ENCODE measurements at regions not wholly inside any gene's neighbourhood (a gene's known extent, or its start where the extent isn't known, plus 50 kb on each side); places are given as distances from the start of the nearest gene placed in this dataset.
"Not testable (repeated sequence)": the region's sequence is repeated elsewhere in the genome, so short reads cannot be mapped to it uniquely, and the experiment has no call there.

DNA sequence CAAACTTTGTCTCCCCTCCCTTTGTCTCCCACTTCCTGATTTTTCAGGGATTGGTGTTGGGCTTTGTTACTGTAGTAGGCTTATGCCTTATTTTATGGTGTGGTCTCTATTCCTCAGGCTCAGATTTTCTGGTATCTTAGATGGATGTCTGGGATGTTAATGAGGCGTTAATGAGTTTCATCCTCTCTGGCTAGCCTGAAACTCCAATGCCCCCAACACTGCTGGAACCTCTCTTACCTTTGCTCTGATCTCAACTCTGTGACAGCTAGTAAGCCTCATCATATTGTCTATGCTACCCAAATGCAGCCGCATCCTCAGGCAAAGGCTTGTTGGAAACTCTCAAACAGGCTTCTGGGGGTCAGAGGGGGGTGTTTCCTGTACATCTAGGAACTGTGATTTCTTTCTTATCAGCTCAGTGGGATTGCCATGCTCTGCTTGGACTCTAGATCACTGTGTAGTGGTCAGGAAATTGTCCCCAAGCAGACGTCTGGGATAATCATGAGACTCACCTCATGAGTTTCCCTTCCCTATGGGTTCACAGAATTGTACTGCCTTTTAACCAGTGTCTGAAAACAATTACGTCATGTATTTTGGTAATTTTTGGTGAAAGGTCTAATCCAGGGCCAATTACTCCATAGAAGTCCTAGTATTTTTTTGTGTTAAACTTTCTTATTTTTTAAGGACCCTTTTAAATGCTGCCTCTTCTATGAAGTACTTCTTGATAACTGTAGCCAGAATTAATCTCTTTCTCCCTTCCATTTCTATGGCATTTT, 88.8 kb upstream of the TRPC7 start:
- ChIA-PET CTCF (no interaction called here), POLR2A (no interaction called here)
- no peak for DNase-seq (ENCODE audit: extremely low spot score)
- TF ChIP-seq TARDBP (IDR thresholded peaks at IDR 0.05) (no peak), FOXK2 (IDR thresholded peaks at IDR 0.05) (no peak), SP1 (IDR thresholded peaks at IDR 0.05) (no peak), SUZ12 (IDR thresholded peaks at IDR 0.05) (no peak), HDGF (IDR thresholded peaks at IDR 0.05; ENCODE audit: borderline replicate concordance) (no peak), ZNF384 (IDR thresholded peaks at IDR 0.05) (no peak), FOXM1 (IDR thresholded peaks at IDR 0.05; ENCODE audit: borderline replicate concordance) (no peak), NFRKB (IDR thresholded peaks at IDR 0.05) (no peak), FOXA1 (IDR thresholded peaks at IDR 0.05) (no peak), CTBP1 (IDR thresholded peaks at IDR 0.05; ENCODE audit: borderline replicate concordance) (no peak), ARNT (IDR thresholded peaks at IDR 0.05) (no peak), LEF1 (IDR thresholded peaks at IDR 0.05; ENCODE audit: borderline replicate concordance) (no peak), L3MBTL2 (conservative IDR thresholded peaks at IDR 0.05) (no peak), BHLHE40 (IDR thresholded peaks at IDR 0.05; ENCODE audit: borderline replicate concordance) (no peak), ELF4 (IDR thresholded peaks at IDR 0.05) (no peak)
- TF ChIP-seq, protein P1, sequence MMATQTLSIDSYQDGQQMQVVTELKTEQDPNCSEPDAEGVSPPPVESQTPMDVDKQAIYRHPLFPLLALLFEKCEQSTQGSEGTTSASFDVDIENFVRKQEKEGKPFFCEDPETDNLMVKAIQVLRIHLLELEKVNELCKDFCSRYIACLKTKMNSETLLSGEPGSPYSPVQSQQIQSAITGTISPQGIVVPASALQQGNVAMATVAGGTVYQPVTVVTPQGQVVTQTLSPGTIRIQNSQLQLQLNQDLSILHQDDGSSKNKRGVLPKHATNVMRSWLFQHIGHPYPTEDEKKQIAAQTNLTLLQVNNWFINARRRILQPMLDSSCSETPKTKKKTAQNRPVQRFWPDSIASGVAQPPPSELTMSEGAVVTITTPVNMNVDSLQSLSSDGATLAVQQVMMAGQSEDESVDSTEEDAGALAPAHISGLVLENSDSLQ (IDR thresholded peaks at IDR 0.05), result no peak

DNA sequence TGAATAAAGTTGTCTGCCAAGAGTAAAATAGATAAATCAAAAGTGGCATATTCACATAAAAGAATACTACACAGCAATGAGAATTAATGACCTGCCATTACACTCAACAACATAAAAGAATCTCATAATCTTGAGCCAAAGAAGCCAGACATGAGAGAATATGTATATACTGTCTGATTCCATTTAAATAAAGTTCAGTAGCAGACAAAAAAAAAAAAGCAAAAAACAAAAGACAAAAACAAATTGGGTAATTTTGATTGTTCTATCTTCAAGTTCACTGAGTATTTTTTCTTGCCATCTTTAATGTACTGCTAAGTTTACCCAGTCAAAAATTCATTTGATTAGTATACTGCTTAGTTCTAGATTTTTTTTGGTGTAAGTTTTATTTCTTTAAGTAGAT, 87.9 kb upstream of the TRPC7 start:
- TF ChIP-seq FOXA1 (IDR thresholded peaks at IDR 0.05), result no peak
- TF ChIP-seq ARNT (IDR thresholded peaks at IDR 0.05), result no peak
- TF ChIP-seq, protein P1 (IDR thresholded peaks at IDR 0.05), result no peak
- TF ChIP-seq SP1 (IDR thresholded peaks at IDR 0.05), result no peak
- no peak for TF ChIP-seq BHLHE40 (IDR thresholded peaks at IDR 0.05; ENCODE audit: borderline replicate concordance)
- no peak for TF ChIP-seq LEF1 (IDR thresholded peaks at IDR 0.05; ENCODE audit: borderline replicate concordance)
- TF ChIP-seq HDGF (IDR thresholded peaks at IDR 0.05; ENCODE audit: borderline replicate concordance), result no peak
- no peak for TF ChIP-seq ZNF384 (IDR thresholded peaks at IDR 0.05)
- TF ChIP-seq L3MBTL2 (conservative IDR thresholded peaks at IDR 0.05), result no peak
- TF ChIP-seq CTBP1 (IDR thresholded peaks at IDR 0.05; ENCODE audit: borderline replicate concordance), result no peak
- no peak for TF ChIP-seq SUZ12 (IDR thresholded peaks at IDR 0.05)
- no peak for TF ChIP-seq FOXM1 (IDR thresholded peaks at IDR 0.05; ENCODE audit: borderline replicate concordance)
- no peak for TF ChIP-seq ELF4 (IDR thresholded peaks at IDR 0.05)
- no peak for TF ChIP-seq TARDBP (IDR thresholded peaks at IDR 0.05)
- TF ChIP-seq NFRKB (IDR thresholded peaks at IDR 0.05), result no peak
- no peak for TF ChIP-seq FOXK2 (IDR thresholded peaks at IDR 0.05)
- DNase-seq (ENCODE audit: extremely low spot score), result no peak
- ChIA-PET CTCF (no interaction called here), POLR2A (no interaction called here)

DNA sequence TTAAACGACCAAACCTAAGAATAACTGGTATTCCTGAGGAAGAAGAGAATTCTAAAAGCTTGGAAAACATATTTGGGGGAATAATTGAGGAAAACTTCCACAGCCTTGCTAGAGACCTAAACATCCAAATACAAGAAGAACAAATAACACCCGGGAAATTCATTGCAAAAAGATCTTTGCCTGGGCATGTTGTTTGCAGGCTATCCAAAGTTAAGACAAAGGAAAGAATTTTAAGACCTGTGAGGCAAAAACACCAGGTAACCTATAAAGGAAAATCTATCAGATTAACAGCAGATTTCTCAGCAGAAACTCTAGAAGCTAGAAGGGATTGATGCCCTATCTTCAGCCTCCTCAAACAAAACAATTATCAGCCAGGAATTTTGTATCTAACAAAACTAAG, 82.2 kb upstream of the TRPC7 start:
- DNase-seq (ENCODE audit: extremely low spot score); POLR2A ChIA-PET: not testable (repeated sequence)
- CTCF ChIA-PET, result interaction anchor here (0.6 to 1.2 kb wide), 2 partner anchors 21 to 199 kb away, joined by 4 to 7 read pairs; no protein-coding TSS in a partner anchor

DNA sequence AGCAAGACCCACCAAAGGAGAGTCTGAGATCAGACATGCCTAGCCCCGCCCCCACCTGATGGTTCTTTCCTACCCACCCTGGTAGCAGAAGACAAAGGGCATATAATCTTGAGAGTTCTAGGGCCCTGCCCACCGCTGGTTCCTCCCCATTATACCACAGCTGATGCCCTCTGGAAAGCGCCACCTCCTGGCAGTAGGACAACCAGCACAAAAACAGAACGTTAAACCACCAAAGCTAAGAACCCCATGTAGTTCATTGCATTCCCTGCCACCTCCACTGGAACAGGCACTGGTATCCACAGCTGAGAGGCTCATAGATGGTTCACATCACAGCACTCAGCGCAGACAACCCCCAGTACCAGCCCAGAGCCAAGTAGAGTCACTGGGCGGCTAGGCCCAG, 81.2 kb upstream of the TRPC7 start:
- POLR2A ChIA-PET, result no interaction called here
- CTCF ChIA-PET, result interaction anchor here (1.2 kb wide), 1 partner anchor 198 kb away, joined by 4 read pairs; no protein-coding TSS in a partner anchor
- TF ChIP-seq FOXA1 (IDR thresholded peaks at IDR 0.05) (no peak), TARDBP (IDR thresholded peaks at IDR 0.05) (no peak), FOXK2 (IDR thresholded peaks at IDR 0.05) (no peak), HDGF (IDR thresholded peaks at IDR 0.05; ENCODE audit: borderline replicate concordance) (no peak), LEF1 (IDR thresholded peaks at IDR 0.05; ENCODE audit: borderline replicate concordance) (no peak), ARNT (IDR thresholded peaks at IDR 0.05) (no peak), FOXM1 (IDR thresholded peaks at IDR 0.05; ENCODE audit: borderline replicate concordance) (no peak), NFRKB (IDR thresholded peaks at IDR 0.05) (no peak), ZNF384 (IDR thresholded peaks at IDR 0.05) (no peak), CTBP1 (IDR thresholded peaks at IDR 0.05; ENCODE audit: borderline replicate concordance) (no peak), SP1 (IDR thresholded peaks at IDR 0.05) (no peak), BHLHE40 (IDR thresholded peaks at IDR 0.05; ENCODE audit: borderline replicate concordance) (no peak)
- TF ChIP-seq, protein P1 (IDR thresholded peaks at IDR 0.05), result no peak
- no peak for DNase-seq (ENCODE audit: extremely low spot score)

DNA sequence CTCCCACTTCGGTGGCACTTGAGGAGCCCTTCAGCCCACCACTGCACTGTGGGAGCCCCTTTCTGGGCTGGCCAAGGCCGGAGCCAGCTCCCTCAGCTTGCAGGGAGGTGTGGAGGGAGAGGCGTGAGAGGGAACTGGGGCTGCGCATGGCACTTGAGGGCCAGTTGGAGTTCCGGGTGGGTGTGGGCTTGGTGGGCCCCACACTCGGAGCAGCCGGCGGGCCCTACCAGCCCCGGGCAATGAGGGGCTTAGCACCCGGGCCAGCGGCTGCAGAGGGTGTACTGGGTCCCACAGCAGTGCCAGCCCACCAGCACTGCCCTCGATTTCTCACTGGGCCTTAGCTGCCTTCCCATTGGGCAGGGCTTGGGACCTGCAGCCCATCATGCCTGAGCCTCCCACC, 78.8 kb upstream of the TRPC7 start:
- CTCF ChIA-PET; POLR2A ChIA-PET; DNase-seq (ENCODE audit: extremely low spot score): not testable (repeated sequence)

DNA sequence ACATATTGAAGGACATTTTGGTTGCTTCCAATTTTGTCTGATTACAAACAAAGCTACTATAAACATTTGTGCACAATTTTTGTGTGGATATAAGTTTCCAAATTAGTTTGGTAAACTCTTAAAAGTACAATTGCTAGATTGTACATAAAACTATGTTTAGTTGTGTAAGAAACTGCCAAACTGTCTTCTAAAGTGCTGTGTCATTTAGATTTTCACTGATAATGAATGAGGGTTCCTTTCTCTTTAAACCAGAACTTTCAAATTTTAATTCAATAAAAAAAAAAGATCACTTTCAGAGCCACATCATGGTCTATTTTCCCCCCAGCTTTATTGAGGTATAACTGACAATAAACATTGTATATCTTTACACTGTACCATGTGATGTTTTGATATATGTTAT, 74.0 kb upstream of the TRPC7 start:
- CTCF ChIA-PET, result no interaction called here
- no peak for TF ChIP-seq ARNT (IDR thresholded peaks at IDR 0.05)
- TF ChIP-seq FOXA1 (IDR thresholded peaks at IDR 0.05), result no peak
- no peak for TF ChIP-seq FOXK2 (IDR thresholded peaks at IDR 0.05)
- no peak for TF ChIP-seq SUZ12 (IDR thresholded peaks at IDR 0.05)
- TF ChIP-seq CTBP1 (IDR thresholded peaks at IDR 0.05; ENCODE audit: borderline replicate concordance), result no peak
- no peak for TF ChIP-seq TARDBP (IDR thresholded peaks at IDR 0.05)
- TF ChIP-seq NFRKB (IDR thresholded peaks at IDR 0.05), result no peak
- no peak for TF ChIP-seq L3MBTL2 (conservative IDR thresholded peaks at IDR 0.05)
- TF ChIP-seq HDGF (IDR thresholded peaks at IDR 0.05; ENCODE audit: borderline replicate concordance), result no peak
- TF ChIP-seq SP1 (IDR thresholded peaks at IDR 0.05), result no peak
- TF ChIP-seq ZNF384 (IDR thresholded peaks at IDR 0.05), result no peak
- TF ChIP-seq, protein P1 (IDR thresholded peaks at IDR 0.05), result no peak
- no peak for TF ChIP-seq ELF4 (IDR thresholded peaks at IDR 0.05)
- TF ChIP-seq LEF1 (IDR thresholded peaks at IDR 0.05; ENCODE audit: borderline replicate concordance), result no peak
- TF ChIP-seq FOXM1 (IDR thresholded peaks at IDR 0.05; ENCODE audit: borderline replicate concordance), result no peak
- TF ChIP-seq BHLHE40 (IDR thresholded peaks at IDR 0.05; ENCODE audit: borderline replicate concordance), result no peak
- DNase-seq (ENCODE audit: extremely low spot score), result no peak
- POLR2A ChIA-PET, result no interaction called here
